ENCODE measurements at regions not wholly inside any gene's neighbourhood (a gene's known extent, or its start where the extent isn't known, plus 50 kb on each side); places are given as distances from the start of the nearest gene placed in this dataset.

- no peak for TF ChIP-seq POLR2A (IDR thresholded peaks at IDR 0.05)
- no peaks in the 10 kb centered on the region for H3K36me3 ChIP-seq
- DNase-seq = no peak
- H3K27me3 ChIP-seq = peaks cover 0 to 3% (median 0%) of the 10 kb centered on the region in 9 donors
- no peaks in the 10 kb centered on the region for H3K4me1 ChIP-seq
- 71 to 100% (median 95%) methylated on average over 1 of the region's 1 CpG for WGBS, 4 donors
- intact Hi-C loops (cut with DNase I) = no loop called here
- ATAC-seq = no peak
- no peaks in the 10 kb centered on the region for H3K9me3 ChIP-seq
- H3K27ac ChIP-seq = no peak overlapping the region
- H3K4me3 ChIP-seq = no peak overlapping the region
Measured at GRCh38 chr6:48186746-48187145, 75.7 kb upstream of the PTCHD4 start.

GRCh38 chr6:48184648-48185047 lies 73.7 kb upstream of the PTCHD4 start:
- no peak for DNase-seq
- Histone ChIP-seq H3K36me3 (no peaks in the 10 kb centered on the region), H3K9me3 (no peaks in the 10 kb centered on the region), H3K4me1 (no peaks in the 10 kb centered on the region), H3K27ac (no peak overlapping the region), H3K27me3 (no peaks in the 10 kb centered on the region), H3K4me3 (no peak overlapping the region)
- no peak for TF ChIP-seq CTCF (IDR thresholded peaks at IDR 0.05)
- no peak for TF ChIP-seq POLR2A (IDR thresholded peaks at IDR 0.05)
- ATAC-seq = no peak
- intact Hi-C loops (cut with DNase I) = no loop called here

GRCh38 chr6:48183811-48184605 lies 73.0 kb upstream of the PTCHD4 start:
- DNase-seq = no peak
- WGBS, 4 donors = 66 to 80% (median 74%) methylated on average over 4 of the region's 4 CpGs
- Histone ChIP-seq H3K4me1 (no peaks in the 10 kb centered on the region), H3K9me3 (no peaks in the 10 kb centered on the region), H3K27ac (no peak overlapping the region), H3K36me3 (no peaks in the 10 kb centered on the region), H3K4me3 (no peak overlapping the region), H3K27me3 (no peaks in the 10 kb centered on the region)
- ATAC-seq = no peak
- intact Hi-C loops (cut with DNase I) = no loop called here
- TF ChIP-seq POLR2A (IDR thresholded peaks at IDR 0.05) = no peak
- TF ChIP-seq CTCF (IDR thresholded peaks at IDR 0.05) = no peak

- H3K4me1 ChIP-seq = no peaks in the 10 kb centered on the region
- no peak overlapping the region for H3K4me3 ChIP-seq
- no peaks in the 10 kb centered on the region for H3K9me3 ChIP-seq
- TF ChIP-seq POLR2A (IDR thresholded peaks at IDR 0.05) = no peak
- TF ChIP-seq CTCF (IDR thresholded peaks at IDR 0.05) = no peak
- H3K27me3 ChIP-seq = no peaks in the 10 kb centered on the region
- H3K27ac ChIP-seq = no peak overlapping the region
- intact Hi-C loops (cut with DNase I) = no loop called here
- no peaks in the 10 kb centered on the region for H3K36me3 ChIP-seq
- 85 to 100% (median 94%) methylated on average over 1 of the region's 1 CpG for WGBS, 4 donors
- DNase-seq = no peak
- no peak for ATAC-seq
Measured at GRCh38 chr6:48183178-48183577, 72.2 kb upstream of the PTCHD4 start.

GRCh38 chr6:48178700-48179099 lies 67.7 kb upstream of the PTCHD4 start:
- TF ChIP-seq CTCF (IDR thresholded peaks at IDR 0.05) = no peak
- TF ChIP-seq POLR2A (IDR thresholded peaks at IDR 0.05) = no peak
- intact Hi-C loops (cut with DNase I) = no loop called here
- ATAC-seq (no peak), DNase-seq (no peak)
- Histone ChIP-seq H3K4me1 (no peaks in the 10 kb centered on the region), H3K27me3 (no peaks in the 10 kb centered on the region), H3K36me3 (no peaks in the 10 kb centered on the region), H3K27ac (no peak overlapping the region), H3K9me3 (no peaks in the 10 kb centered on the region), H3K4me3 (no peak overlapping the region)
- 86 to 93% (median 89%) methylated on average over 2 of the region's 2 CpGs for WGBS, 4 donors
